Loucy (cell line): ENCODE measurements at regions not wholly inside any gene's neighbourhood (a gene's known extent, or its start where the extent isn't known, plus 50 kb on each side); places are given as distances from the start of the nearest gene placed in this dataset.

Source experiments
- H2AFZ ChIP-seq: fragments of 200-600 bp; sonication (generic); 2 replicates; pipeline ENCODE4 v1.6.0; 2016; ENCODE audit warnings: antibody characterized with exemption, mild to moderate bottlenecking, low read length, moderate library complexity
- H3F3A ChIP-seq: fragments of 200-600 bp; 2 replicates; pipeline ENCODE4 v1.6.0; 2016; ENCODE audit warnings: antibody characterized with exemption, low read depth, mild to moderate bottlenecking
- H3K27me3 ChIP-seq: fragments of 200-600 bp; sonication (generic); 2 replicates; pipeline ENCODE4 v1.6.1; 2014; ENCODE audit warnings: low read length, mild to moderate bottlenecking; ENCODE audit not compliant: insufficient read depth, poor library complexity, severe bottlenecking
- H3K36me3 ChIP-seq: fragments of 200-600 bp; sonication (generic); 2 replicates; pipeline ENCODE4 v1.6.1; 2016; ENCODE audit warnings: low read length; ENCODE audit not compliant: insufficient read depth
- H3K4me1 ChIP-seq: fragments of 200-600 bp; sonication (generic); 2 replicates; pipeline ENCODE4 v1.5.1; 2014; ENCODE audit warnings: low read length, mild to moderate bottlenecking; ENCODE audit not compliant: insufficient read depth, poor library complexity, severe bottlenecking
- H3K4me2 ChIP-seq: fragments of 200-600 bp; sonication (generic); 2 replicates; pipeline ENCODE4 v1.6.0; 2014; ENCODE audit warnings: antibody characterized with exemption, low read length, low read depth, mild to moderate bottlenecking; ENCODE audit not compliant: poor library complexity, severe bottlenecking
- H3K4me3 ChIP-seq: fragments of 200-600 bp; sonication (generic); 2 replicates; pipeline ENCODE4 v1.5.1; 2014; ENCODE audit warnings: low read length, mild to moderate bottlenecking, mixed read lengths; ENCODE audit not compliant: poor library complexity, severe bottlenecking
- H3K79me2 ChIP-seq: fragments of 200-600 bp; sonication (generic); 2 replicates; pipeline ENCODE4 v1.6.1; 2014; ENCODE audit warnings: low read length; ENCODE audit not compliant: insufficient read depth
- H3K9ac ChIP-seq: fragments of 200-600 bp; sonication (generic); 2 replicates; pipeline ENCODE4 v1.6.0; 2014; ENCODE audit warnings: mild to moderate bottlenecking, low read depth, low read length, moderate library complexity; ENCODE audit not compliant: poor library complexity, severe bottlenecking
- H3K9me2 ChIP-seq: fragments of 200-600 bp; sonication (generic); replicated peaks from 2 replicates; pipeline ENCODE4 v1.6.1; 2016; ENCODE audit warnings: low read depth, low read length, mixed read lengths
- H3K9me3 ChIP-seq: fragments of 200-600 bp; sonication (generic); 2 replicates; pipeline ENCODE4 v1.6.1; 2014; ENCODE audit warnings: mild to moderate bottlenecking, antibody characterized with exemption, low read length, low read depth; ENCODE audit not compliant: insufficient read depth
- H4K20me1 ChIP-seq: fragments of 200-600 bp; sonication (generic); 2 replicates; pipeline ENCODE4 v1.6.0; 2014; ENCODE audit warnings: antibody characterized with exemption, low read length, mild to moderate bottlenecking; ENCODE audit not compliant: insufficient read depth, poor library complexity, severe bottlenecking
- CTCF ChIP-seq: fragments of 200-600 bp; sonication (generic); conservative IDR thresholded peaks from 2 replicates; pipeline ENCODE4 v1.5.1; 2014; ENCODE audit warnings: mild to moderate bottlenecking, antibody characterized with exemption, low read length
- EZH2phosphoT487 ChIP-seq: fragments of 200-600 bp; IDR thresholded peaks from 2 replicates; pipeline ENCODE4 v1.6.1; 2018; ENCODE audit warnings: antibody characterized with exemption, mild to moderate bottlenecking, moderate library complexity, borderline replicate concordance

GRCh38 chr2:2875831-2876230, 501.8 kb downstream of the EIPR1 start:
- Histone ChIP-seq H3K36me3 (no peaks in the 10 kb centered on the region), H3K4me2 (no peak overlapping the region), H3K9me2 (no peaks in the 10 kb centered on the region), H3K79me2 (no peaks in the 10 kb centered on the region), H3F3A (no peaks in the 10 kb centered on the region), H3K4me3 (no peak overlapping the region), H3K9ac (no peak overlapping the region), H3K4me1 (no peaks in the 10 kb centered on the region), H3K9me3 (peaks cover 3% of the 10 kb centered on the region; the same call in 1 of the 2 replicates), H2AFZ (no peak overlapping the region), H3K27me3 (no peaks in the 10 kb centered on the region), H4K20me1 (no peaks in the 10 kb centered on the region)
- no peak for TF ChIP-seq CTCF
- TF ChIP-seq EZH2phosphoT487: no peak

GRCh38 chr2:2875296-2875695, 502.3 kb downstream of the EIPR1 start:
- Histone ChIP-seq H3K4me3 (no peak overlapping the region), H3K9me3 (peaks cover 3% of the 10 kb centered on the region; the same call in 1 of the 2 replicates), H3K4me2 (no peak overlapping the region), H3K9ac (no peak overlapping the region), H2AFZ (no peak overlapping the region), H3K27me3 (no peaks in the 10 kb centered on the region), H3F3A (no peaks in the 10 kb centered on the region), H3K79me2 (no peaks in the 10 kb centered on the region), H3K36me3 (no peaks in the 10 kb centered on the region), H3K9me2 (no peaks in the 10 kb centered on the region), H4K20me1 (no peaks in the 10 kb centered on the region), H3K4me1 (no peaks in the 10 kb centered on the region)
- no peak for TF ChIP-seq EZH2phosphoT487
- no peak for TF ChIP-seq CTCF

- no peaks in the 10 kb centered on the region for H3K4me1 ChIP-seq
- H3K9me3 ChIP-seq: peaks cover 3% of the 10 kb centered on the region; the same call in 1 of the 2 replicates
- no peak overlapping the region for H3K4me2 ChIP-seq
- H3K36me3 ChIP-seq: no peaks in the 10 kb centered on the region
- H3F3A ChIP-seq: no peaks in the 10 kb centered on the region
- no peaks in the 10 kb centered on the region for H3K79me2 ChIP-seq
- no peaks in the 10 kb centered on the region for H3K27me3 ChIP-seq
- no peak overlapping the region for H2AFZ ChIP-seq
- H3K4me3 ChIP-seq: no peak overlapping the region
- no peak overlapping the region for H3K9ac ChIP-seq
- H3K9me2 ChIP-seq: no peaks in the 10 kb centered on the region
- no peaks in the 10 kb centered on the region for H4K20me1 ChIP-seq
- TF ChIP-seq EZH2phosphoT487 (no peak), CTCF (no peak)
These were observed 502.8 kb downstream of the EIPR1 start for GRCh38 chr2:2874805-2875204.
